HG03103 (cell line): ENCODE measurements at regions not wholly inside any gene's neighbourhood (a gene's known extent, or its start where the extent isn't known, plus 50 kb on each side); places are given as distances from the start of the nearest gene placed in this dataset.

ENCODE experiments used
- ATAC-seq: cut with Tn5 transposase; IDR thresholded peaks from one replicate; pipeline ENCODE4 v1.9.1; 2021; ENCODE audit warnings: low read depth; ENCODE audit not compliant: unreplicated experiment

DNA sequence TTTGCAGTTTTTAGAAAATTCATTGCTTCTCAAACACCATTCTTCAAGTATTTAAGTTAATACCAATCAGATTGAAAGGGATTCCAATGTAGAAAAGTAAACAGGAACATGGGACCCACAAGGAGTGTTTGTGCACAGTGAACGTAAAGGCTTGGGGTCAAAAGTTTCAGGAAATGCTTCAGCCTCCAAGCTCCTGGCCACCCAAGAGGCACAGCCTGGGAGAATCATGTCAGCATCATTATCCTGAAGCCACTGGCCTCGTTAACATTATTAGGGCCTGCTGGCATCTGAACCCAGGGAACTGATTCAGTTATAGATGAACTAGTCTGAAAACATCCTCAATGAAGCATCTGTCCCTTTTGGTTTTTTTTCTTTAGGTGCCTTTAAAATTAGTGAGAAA lies 122.9 kb downstream of the NXNL2 start:
- no peak for ATAC-seq

DNA sequence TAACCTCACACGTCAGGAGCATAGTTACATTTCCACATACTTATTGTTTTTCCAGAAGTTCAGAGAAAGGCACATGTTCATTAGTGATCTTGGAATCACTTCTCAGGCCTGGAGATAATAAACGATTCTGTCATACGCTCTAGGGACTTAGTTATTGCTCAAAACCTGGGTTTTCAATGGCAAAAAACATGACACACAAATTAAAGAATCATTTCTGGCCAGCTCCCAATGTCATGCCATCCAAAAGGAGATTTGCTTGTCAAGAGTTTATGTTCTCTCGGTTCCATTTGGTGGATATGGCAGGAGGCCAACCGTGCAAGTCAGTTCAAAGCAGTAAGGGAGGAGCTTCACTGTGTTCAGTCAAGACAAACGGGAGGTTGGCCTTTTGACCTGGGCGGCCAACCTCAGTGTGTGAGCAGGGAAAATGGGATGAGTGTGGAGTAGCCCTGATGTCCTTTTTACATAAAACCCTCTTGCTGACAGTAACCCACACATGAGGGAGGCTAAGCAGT lies 123.4 kb downstream of the NXNL2 start:
- ATAC-seq = no peak

DNA sequence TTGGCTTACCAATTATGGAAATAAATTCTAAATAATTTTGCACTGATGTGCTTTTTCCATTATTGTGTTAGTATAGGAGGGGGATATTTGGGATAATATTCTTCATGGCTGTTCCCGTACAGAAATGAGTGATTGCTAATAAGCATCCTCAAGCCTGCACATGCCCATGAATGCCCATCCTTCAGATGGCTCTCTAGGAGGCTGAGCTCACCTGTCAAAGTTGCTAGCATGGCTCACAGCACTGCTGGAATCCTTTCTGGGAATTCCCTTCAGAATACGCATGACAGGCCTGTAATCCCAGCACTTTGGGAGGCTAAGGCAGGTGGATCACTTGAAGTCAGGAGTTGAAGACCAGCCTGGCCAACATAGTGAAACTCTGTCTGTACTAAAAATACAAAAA lies 124.1 kb downstream of the NXNL2 start:
- no peak for ATAC-seq

DNA sequence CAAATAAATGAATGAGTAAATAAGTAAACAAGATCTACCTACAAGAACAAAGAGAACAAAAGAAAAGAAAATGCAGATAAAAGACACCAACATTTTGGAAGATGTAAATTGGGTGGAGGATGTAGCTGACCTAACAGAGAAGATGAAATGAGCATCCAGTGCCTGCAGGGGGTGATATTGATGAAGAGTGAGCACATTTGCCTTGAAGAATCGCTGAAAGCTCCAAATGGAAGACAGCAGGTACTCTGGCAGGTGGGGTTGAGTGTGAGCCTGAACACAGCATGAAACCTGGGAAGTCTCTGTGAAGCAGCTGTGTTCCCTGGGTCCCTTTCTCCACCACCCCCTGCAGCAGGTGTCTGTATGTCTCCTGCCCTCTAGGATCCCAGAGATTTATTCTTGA lies 125.6 kb downstream of the NXNL2 start:
- no peak for ATAC-seq

DNA sequence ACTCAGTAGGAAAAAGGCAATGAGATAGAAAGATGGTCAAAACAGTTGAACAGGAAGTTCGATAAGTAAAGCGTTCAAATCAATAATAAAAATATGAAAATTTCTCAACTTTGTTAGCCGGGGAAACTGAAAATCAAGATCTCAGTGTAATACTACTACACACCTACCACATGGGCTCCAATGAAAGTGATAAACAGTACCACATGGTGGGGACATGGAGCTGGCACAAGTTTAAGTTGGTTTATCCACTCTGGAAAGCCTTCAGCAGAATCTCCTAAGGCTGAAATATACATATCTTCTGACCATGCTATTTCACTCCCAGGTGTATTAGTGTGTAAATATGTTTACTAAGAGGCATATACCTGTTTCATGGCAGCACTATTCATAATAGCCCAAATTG lies 126.8 kb downstream of the NXNL2 start:
- ATAC-seq = no peak

DNA sequence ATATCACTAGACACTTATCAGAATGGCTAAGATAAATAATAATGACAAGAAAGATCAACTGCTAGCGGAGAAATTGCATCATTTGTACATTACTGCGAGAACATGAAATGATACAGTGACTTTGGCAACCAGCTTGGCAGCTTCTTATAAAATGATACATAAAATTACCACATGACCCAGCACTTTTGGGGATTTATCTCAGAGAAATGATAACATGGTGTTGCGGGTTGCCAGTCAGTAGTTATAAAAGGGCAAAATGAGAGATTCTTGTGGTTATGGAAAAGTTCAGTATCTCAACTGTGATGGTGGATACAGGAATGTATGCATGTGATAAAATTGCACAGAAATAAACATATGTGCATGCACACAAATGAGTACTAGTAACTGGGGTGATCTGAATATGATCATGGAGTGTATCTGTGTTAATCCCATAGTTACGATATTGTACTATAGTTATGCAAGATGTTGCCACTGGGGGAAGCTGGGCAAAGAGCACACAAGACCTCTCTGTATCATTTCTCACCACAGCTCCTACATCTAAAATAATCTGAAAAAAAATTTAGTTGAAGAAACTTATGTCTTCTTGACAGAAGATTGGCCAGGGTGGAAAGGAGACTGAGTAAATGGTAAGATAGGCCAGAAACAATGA lies 128.9 kb downstream of the NXNL2 start:
- ATAC-seq = no peak

DNA sequence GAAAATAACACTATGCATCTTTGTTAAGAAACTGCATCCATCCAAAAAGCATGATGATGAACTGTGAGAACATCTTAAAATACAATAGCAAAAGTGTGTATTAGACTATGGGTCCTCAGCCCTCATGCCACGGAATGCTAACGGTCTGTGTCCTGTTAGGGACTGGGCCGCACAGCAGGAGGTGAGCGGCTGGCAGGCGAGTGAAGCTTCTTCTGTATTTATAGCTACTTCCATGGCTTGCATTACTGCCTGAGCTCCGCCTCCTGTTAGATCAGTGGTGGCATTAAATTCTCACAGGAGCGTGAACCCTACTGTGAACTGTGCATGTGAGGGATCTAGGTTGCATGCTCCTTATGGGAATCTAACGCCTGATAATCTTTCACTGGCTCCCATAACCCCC lies 129.8 kb downstream of the NXNL2 start:
- no peak for ATAC-seq

DNA sequence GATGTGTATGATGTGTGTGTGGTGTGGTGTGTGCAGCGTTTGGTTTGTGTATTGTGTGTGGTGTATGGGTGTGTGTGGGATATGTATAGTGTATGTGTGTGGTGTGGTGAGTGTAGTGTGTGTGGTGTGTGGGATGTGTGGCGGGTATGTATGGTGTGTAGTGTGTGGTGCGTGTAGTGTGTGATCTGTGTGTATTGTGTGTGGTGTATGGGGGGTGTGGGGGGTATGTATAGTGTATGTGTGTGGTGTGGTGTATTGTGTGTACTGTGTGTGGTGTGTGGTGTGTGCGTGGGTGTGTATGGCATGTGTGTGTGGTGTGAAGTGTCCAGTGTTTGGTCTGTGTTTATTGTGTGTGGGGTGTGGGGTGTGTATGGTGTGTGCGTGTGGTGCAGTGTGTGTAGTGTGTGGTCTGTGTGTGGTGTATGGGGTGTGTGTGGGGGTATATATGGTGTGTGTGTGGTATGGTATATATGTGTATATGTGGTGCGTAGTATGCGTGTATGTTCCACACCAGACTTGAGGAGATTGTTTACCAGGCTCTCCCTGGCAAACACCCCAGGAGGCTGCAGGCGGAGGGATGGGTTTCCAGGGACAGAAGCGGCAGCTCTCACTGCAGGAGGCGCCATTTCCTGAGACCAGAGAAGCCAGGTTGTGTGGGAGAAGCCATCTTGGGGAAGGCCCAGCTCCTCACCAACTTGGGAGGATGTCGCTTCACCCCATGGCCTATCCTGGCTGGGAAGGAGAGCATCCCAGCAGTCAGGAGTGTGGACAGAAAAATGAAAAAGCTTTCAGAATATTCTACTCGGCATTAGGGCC lies 138.1 kb downstream of the NXNL2 start:
- ATAC-seq = no peak

DNA sequence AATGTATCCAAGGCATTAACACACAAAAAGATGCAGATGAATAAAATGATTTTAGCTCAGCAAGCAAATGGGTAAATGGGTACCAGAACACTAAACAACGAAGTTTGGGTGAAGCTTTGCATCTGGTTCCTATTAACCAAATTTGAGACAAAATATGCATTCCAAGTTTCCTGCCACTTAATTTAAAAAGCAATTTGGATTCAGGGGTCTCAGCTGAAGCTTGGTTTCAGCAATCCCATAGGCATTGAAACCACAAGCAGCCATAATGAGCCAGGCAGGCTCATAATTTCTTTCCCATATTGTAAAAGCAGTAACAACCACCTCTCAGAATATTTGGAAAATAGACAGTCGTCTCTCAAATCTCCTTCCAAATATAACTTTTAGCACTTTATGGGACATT lies 138.9 kb downstream of the NXNL2 start:
- no peak for ATAC-seq

DNA sequence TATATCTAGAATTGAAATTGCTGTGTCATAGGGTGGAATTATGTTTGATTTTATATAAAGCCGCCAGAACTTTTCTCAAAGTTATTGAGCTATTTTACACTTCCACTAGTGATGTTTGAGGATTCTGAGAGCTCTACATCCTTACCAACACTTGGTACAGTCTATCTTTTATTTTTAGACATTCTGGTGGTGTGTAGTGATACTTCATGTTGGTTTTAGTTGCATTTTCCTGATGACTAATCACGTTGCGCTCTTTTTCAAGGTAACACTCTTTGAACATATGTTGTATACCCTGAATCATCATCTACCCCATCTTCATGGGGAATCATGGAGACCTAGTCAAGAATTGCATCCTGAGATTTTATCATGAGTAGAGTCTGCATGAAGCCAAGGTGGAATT lies 141.7 kb downstream of the NXNL2 start:
- ATAC-seq = no peak

DNA sequence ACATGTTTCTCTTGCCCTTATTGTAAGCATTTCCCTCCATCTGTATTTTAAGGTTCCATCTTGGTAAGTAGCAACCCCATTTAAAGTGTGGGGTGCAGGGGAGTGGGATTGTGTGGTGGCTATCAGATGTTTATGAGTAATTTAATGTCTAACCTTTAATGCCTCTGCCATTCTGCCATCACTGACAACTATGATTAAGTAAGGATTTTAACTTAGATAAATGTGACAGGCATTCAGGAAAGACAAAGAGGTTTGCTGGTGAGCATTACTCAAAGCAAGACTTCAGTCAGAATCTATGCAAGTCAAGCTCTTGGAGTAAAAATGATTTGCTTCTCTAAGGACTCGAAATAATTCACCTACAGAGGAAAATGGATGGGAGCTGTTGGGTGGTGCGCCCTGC lies 143.0 kb downstream of the NXNL2 start:
- ATAC-seq = no peak

DNA sequence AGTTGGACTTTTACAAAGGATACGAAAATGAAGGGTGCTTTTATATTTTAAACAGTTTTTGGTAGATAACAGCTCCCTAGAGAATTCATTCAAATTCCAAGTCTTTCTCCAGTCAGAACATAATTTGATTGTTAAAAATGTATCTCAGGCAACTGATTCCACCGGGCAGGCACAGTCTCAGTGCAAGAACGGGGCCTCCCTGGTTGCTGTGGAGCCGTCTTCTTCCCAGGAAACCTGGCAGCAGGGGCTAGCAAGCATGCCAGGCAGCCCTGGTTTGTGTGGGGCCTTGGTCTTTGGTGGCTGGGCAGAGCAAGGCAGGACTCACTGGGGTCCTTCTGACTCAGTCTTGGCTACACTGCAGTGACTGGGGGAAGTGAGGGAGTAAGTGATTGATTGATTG lies 143.5 kb downstream of the NXNL2 start:
- no peak for ATAC-seq

DNA sequence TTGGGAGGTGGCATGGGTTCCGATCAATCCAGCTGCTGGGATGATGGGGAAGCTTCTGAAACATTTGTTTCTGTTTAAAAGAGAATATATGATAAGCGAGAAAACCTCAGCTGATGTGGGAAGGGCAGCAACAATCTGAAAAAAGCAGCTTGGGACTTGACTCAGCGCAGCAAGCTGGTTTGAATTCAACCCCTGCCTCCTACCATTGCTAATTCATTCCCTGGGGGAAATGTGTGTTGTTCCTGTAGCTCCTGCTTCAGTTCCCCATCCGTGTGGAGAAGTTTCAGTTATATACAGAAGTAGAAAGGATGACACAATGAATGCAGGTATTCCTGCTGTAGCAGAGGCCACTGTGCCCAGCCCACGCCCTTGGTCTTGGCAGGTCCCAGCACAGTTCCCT lies 145.1 kb downstream of the NXNL2 start:
- ATAC-seq = no peak

DNA sequence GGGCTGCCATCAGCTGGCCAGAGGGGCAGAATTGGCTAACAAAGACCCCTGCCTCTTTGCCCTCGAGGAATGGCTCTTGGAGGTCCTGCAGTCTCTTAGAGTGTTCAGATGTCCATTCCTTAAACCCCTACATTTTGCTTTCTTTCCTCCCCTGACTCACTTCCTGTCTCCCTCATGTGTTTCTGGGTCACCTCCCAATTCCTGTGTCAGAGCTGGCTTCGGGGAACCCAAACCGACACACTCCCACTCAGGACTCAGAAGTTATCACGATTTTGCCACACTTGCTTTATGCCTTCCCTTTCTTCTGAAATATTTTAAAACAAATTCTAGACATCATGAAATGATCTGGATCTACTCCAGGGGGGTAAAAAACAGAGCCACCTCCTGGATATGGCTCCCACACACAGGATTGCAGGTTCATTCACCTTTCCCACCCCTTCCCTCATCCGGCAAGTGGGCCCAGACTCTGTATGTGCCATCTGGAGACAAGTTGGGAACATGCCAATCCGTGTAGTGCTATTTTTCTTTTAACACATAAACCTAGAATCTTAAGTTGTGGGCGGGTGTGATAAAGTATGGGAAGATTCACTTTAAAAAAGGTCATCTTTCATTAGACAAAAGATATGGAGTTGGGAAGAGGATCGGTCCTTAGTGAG lies 145.7 kb downstream of the NXNL2 start:
- ATAC-seq = no peak

DNA sequence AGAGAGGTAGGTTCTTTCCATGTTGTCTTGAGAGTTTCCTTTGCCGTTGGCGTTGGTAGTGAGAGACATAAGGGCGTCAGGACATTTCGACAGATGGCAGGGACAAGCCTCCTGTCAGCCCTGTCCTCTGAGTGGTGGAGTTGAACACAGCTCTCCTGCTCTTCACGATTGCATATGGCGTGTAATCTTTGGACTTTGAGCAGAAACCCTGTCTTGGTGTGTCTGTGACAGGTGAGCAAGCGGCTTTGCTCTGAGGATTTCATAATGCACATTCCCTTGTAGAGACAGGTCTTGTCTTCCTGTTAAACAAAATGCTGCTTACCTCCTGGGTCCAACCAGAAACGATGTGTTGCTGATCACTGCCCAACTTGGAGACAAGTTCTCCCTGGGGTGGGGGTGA lies 146.5 kb downstream of the NXNL2 start:
- no peak for ATAC-seq

DNA sequence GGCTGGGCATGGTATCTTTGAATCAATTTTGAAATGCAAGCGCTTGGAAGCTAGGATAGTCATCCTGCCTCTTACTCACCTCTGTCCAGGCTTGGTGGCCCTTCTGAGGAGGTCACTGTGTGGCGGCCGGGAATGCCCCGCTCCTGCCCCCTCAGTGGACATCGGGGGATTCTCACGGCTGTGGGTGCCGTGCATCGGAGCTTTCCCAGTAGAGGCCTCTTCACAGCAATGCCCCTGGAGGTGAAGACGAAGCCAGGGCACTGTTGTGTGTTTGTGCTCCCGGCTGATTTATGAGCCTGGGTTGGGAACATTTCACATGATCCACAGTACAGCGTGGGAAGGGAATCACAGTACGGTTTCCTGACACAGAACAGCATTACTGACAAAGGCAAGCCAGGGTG lies 147.5 kb downstream of the NXNL2 start:
- no peak for ATAC-seq

DNA sequence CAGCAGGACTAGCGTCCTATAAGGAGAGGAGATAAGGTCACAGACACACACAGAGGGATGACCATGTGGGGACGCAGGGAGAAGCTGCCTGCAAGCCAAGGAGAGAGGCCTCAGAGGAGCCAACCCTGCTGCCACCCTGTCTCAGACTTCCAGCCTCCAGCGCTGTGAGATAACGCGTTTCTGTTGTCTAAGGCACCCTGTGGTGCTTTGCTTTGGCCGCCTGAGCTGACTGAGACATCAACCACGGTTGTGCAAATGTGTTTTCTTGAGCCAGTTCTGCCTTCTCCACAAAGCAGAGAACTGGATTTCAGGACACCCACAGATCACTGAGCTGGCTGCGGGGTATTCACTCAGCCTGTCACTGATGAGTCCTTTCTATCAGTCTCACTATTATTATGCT lies 149.1 kb downstream of the NXNL2 start:
- no peak for ATAC-seq

DNA sequence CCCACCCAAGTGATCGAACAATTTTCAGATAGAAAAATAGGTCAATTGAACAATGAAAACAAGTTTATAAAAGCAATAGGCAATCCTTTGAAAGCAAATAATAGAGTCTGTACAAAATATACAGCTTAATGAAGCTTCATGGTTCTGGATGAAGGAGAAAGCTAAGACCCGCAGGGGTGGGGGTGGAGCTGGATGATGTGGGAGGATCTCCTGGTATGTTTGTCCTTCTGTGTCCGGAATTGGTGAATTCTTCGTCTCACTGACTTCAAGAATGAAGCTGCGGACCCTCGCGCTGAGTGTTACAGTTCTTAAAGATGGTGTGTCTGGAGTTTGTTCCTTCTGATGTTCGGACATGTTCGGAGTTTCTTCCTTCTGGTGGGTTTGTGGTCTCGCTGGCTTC lies 149.9 kb downstream of the NXNL2 start:
- no peak for ATAC-seq

DNA sequence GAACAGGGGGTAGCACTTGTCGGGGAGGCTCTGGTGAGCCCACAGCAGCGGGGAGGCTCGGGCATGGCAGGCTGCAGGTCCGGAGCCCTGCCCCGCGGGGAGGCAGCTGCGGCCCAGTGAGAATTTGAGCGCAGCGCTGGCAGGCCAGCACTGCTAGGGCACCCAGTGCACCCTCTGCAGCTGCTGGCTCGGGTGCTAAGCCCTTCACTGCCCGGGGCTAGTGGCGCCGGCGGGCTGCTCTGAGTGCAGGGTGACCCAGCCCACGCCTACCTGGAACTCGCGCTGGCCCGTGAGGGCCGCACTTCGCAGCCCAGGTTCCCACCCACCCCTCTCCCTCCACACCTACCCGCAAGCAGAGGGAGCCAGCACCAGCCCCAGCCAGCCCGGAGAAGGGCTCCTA lies 151.0 kb downstream of the NXNL2 start:
- no peak for ATAC-seq

DNA sequence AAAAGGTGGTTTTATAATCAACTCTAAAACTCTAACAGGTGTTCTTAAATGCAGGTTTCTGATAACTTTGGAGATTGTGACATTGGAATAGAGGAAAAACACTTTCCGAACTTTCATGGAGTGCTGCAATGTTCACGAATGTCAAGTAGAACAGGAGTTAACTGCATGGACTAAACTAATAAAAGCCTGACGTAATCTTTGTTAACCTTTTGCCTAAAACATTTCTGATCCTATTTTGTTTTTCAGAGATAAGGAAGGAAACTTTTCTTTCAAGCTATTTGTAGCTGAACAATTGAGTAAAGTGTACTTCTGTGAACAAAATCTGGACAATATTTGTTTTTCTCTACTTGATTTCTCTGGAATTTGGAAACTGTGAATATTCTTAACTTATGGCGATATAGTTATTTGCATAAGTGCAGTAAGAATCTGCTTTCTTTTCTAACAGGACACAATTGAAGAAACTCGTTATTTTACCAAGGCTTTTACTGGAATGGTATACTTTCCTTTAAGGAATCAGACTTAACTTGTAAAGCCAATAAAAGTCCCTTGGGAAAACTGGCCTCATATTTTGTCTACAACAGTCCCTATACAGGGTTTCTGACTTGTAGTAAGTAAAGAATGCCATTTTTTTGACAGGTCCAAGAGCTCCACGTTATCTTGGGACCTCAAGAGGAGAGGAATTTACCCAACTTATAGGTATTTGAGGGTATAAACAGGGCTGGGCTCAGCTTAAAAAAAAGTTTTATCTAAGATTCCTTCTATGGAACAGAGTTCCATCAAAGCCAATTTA lies 154.7 kb downstream of the NXNL2 start:
- ATAC-seq = no peak

DNA sequence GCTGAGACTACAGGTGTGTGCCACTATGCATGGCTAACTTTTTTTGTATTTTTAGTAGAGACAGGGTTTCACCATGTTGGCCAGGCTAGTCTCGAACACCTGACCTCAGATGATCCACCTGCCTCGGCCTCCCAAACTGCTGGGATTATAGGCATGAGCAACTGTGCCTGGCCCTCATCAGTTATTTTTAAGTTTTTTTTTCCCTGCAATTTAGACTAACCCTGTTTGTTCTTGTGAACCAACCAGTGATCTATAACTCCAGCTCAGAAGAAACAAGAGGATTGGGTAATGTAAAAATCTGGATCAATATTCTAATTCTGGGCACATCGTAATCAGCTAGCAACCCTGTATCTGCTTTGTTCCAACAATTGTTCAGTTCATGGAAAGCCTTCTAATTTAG lies 155.7 kb downstream of the NXNL2 start:
- ATAC-seq = no peak
